CD14-positive monocyte (primary cell): ENCODE measurements at regions not wholly inside any gene's neighbourhood (a gene's known extent, or its start where the extent isn't known, plus 50 kb on each side); places are given as distances from the start of the nearest gene placed in this dataset.

Experiments used
- DNase-seq, 3 donors: peaks; one replicate each; pipeline ENCODE4 v3.0.0-alpha.2; 2011 to 2022
- H2AFZ ChIP-seq: 2 replicates; pipeline ENCODE4 v1.6.0; 2012; ENCODE audit warnings: mild to moderate bottlenecking, low read depth, low read length, inconsistent platforms; ENCODE audit not compliant: insufficient read depth, poor library complexity, severe bottlenecking
- H3K27ac ChIP-seq, 2 donors: 1 replicate in 1 of 2; 2 replicates in 1 of 2; pipeline ENCODE4 v1.5.1; 2012 to 2013; ENCODE audit warnings: low read length in 2 of 2, control low read depth in 1 of 2, inconsistent platforms in 1 of 2, low read depth in 1 of 2, mild to moderate bottlenecking in 1 of 2
- H3K27me3 ChIP-seq, 2 donors: one replicate each; pipeline versions ENCODE4 v1.6.0 to v1.6.1; 2011 to 2013; ENCODE audit warnings: low read length in 2 of 2; ENCODE audit not compliant: control insufficient read depth in 2 of 2, insufficient read depth in 2 of 2
- H3K36me3 ChIP-seq, 2 donors: replicated peaks in 1 of 2; 1 replicate in 1 of 2; 2 replicates in 1 of 2; pipeline versions ENCODE4 v1.5.1 to v1.6.1; 2012 to 2013; ENCODE audit warnings: low read length in 2 of 2, control low read depth in 1 of 2, inconsistent platforms in 1 of 2, mild to moderate bottlenecking in 1 of 2; ENCODE audit not compliant: insufficient read depth in 2 of 2, control insufficient read depth in 1 of 2
- H3K4me1 ChIP-seq, 2 donors: 1 replicate in 1 of 2; 2 replicates in 1 of 2; pipeline versions ENCODE4 v1.5.1 to v1.6.1; 2012 to 2013; ENCODE audit warnings: low read length in 2 of 2, control low read depth in 1 of 2, inconsistent platforms in 1 of 2, mild to moderate bottlenecking in 1 of 2, moderate library complexity in 1 of 2; ENCODE audit not compliant: insufficient read depth in 2 of 2, control insufficient read depth in 1 of 2
- H3K4me2 ChIP-seq: replicated peaks from 2 replicates; pipeline ENCODE3; 2012; ENCODE audit warnings: low read length, moderate library complexity, mild to moderate bottlenecking; ENCODE audit not compliant: poor library complexity, severe bottlenecking; ENCODE audit errors: extremely low read depth
- H3K4me3 ChIP-seq, 3 experiments: fragments of 200-600 bp in 1 of 3; sonication (generic) in 1 of 3; replicated peaks in 1 of 3; 1 replicate in 2 of 3; 2 replicates in 1 of 3; pipeline ENCODE4 v1.5.1; 2011 to 2013; ENCODE audit warnings: low read length in 3 of 3, mild to moderate bottlenecking in 3 of 3, control low read depth in 2 of 3, low read depth in 2 of 3, inconsistent platforms in 1 of 3, moderate library complexity in 1 of 3
- H3K79me2 ChIP-seq: 2 replicates; pipeline ENCODE4 v1.6.0; 2012; ENCODE audit warnings: mild to moderate bottlenecking, control low read depth, inconsistent platforms, low read length, moderate library complexity; ENCODE audit not compliant: insufficient read depth
- H3K9ac ChIP-seq: 2 replicates; pipeline ENCODE4 v1.6.0; 2017; ENCODE audit warnings: low read length, mild to moderate bottlenecking; ENCODE audit not compliant: insufficient read depth, poor library complexity, severe bottlenecking
- H3K9me3 ChIP-seq, 2 donors: replicated peaks in 1 of 2; 1 replicate in 1 of 2; 2 replicates in 1 of 2; pipeline versions ENCODE4 v1.5.1 to v1.6.1; 2012 to 2013; ENCODE audit warnings: low read length in 2 of 2, control low read depth in 1 of 2; ENCODE audit not compliant: control insufficient read depth in 1 of 2, insufficient read depth in 1 of 2
- H4K20me1 ChIP-seq: 2 replicates; pipeline ENCODE4 v1.6.0; 2012; ENCODE audit warnings: mild to moderate bottlenecking, low read length, control low read depth, moderate library complexity; ENCODE audit not compliant: insufficient read depth
- H3K27ac Mint-ChIP-seq, 7 donors: one replicate each; pipeline ENCODE4 v1.8.0; 2020; ENCODE audit warnings: mild to moderate bottlenecking in 7 of 7, mixed read lengths in 7 of 7, moderate library complexity in 6 of 7, inconsistent platforms in 2 of 7
- H3K27me3 Mint-ChIP-seq, 3 donors: one replicate each; pipeline ENCODE4 v1.8.0; 2021 to 2022; ENCODE audit warnings: low read depth in 3 of 3, mild to moderate bottlenecking in 3 of 3, mixed read lengths in 3 of 3, moderate library complexity in 3 of 3, inconsistent platforms in 1 of 3
- H3K36me3 Mint-ChIP-seq, 2 donors: one replicate each; pipeline ENCODE4 v1.8.0; 2020; ENCODE audit warnings: mixed read lengths in 2 of 2, inconsistent platforms in 1 of 2, mild to moderate bottlenecking in 1 of 2
- H3K4me1 Mint-ChIP-seq: one replicate; pipeline ENCODE4 v1.8.0; 2020; ENCODE audit warnings: mild to moderate bottlenecking, mixed read lengths
- H3K4me3 Mint-ChIP-seq, 2 donors: one replicate each; pipeline ENCODE4 v1.8.0; 2020; ENCODE audit warnings: mild to moderate bottlenecking in 2 of 2, mixed read lengths in 2 of 2, moderate library complexity in 1 of 2
- H3K9me3 Mint-ChIP-seq, 7 donors: one replicate each; pipeline ENCODE4 v1.8.0; 2020 to 2022; ENCODE audit warnings: mixed read lengths in 7 of 7, mild to moderate bottlenecking in 6 of 7, moderate library complexity in 6 of 7, inconsistent platforms in 2 of 7
- WGBS: methylation state at CpG from one replicate; pipeline ENCODE4 v1.1.5; 2013; ENCODE audit warnings: missing lambda C conversion rate; ENCODE audit not compliant: insufficient coverage; 5-methylcytosine and 5-hydroxymethylcytosine counted together
- intact Hi-C, 2 donors: fragments of 100-400 bp; cut with micrococcal nuclease; formaldehyde crosslinking; loops; one replicate each; pipeline versions ENCODE4 v1.15.0 to v1.15.1; 2023
- TF ChIP-seq, protein P1 (sequence below): fragments of 200-600 bp; IDR thresholded peaks from one replicate; pipeline ENCODE4 v1.8.0; 2022; ENCODE audit warnings: antibody characterized with exemption, mild to moderate bottlenecking

DNA sequence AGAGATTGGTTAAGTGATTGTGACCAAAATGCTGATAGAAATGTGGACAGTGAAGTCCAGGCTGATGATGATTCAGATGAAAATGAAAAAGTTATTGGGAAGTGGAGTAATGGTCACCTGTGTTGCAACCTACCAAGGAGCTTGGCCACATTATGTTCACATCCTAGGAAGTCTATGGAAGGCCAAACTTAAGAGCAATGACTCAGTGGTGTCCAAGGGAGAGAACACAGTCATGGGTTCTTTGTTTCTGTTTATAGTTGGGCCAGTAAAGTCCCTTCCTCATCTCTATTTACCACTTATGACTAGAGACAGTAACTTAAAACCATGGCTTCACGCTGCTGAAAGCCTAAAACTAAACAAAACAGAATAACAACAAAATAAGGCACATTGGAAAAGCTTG is 555.3 kb upstream of the DAB2 start:
- TF ChIP-seq, protein P1, sequence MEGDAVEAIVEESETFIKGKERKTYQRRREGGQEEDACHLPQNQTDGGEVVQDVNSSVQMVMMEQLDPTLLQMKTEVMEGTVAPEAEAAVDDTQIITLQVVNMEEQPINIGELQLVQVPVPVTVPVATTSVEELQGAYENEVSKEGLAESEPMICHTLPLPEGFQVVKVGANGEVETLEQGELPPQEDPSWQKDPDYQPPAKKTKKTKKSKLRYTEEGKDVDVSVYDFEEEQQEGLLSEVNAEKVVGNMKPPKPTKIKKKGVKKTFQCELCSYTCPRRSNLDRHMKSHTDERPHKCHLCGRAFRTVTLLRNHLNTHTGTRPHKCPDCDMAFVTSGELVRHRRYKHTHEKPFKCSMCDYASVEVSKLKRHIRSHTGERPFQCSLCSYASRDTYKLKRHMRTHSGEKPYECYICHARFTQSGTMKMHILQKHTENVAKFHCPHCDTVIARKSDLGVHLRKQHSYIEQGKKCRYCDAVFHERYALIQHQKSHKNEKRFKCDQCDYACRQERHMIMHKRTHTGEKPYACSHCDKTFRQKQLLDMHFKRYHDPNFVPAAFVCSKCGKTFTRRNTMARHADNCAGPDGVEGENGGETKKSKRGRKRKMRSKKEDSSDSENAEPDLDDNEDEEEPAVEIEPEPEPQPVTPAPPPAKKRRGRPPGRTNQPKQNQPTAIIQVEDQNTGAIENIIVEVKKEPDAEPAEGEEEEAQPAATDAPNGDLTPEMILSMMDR: no peak
- H3K9ac ChIP-seq: no peak overlapping the region
- Mint-ChIP-seq H3K4me3 (no peak overlapping the region), H3K9me3 (peaks cover 0 to 3% (median 0%) of the 10 kb centered on the region in 7 donors), H3K4me1 (no peaks in the 10 kb centered on the region), H3K36me3 (no peaks in the 10 kb centered on the region), H3K27ac (no peak overlapping the region), H3K27me3 (no peaks in the 10 kb centered on the region)
- H3K9me3 ChIP-seq: no peaks in the 10 kb centered on the region
- no peak overlapping the region for H3K4me2 ChIP-seq
- no peak for DNase-seq
- intact Hi-C loops: no loop called here
- no peak overlapping the region for H3K27ac ChIP-seq
- no peak overlapping the region for H3K4me3 ChIP-seq
- no CpG with 5 or more reads among the region's 1 CpG for WGBS
- no peaks in the 10 kb centered on the region for H3K27me3 ChIP-seq
- no peaks in the 10 kb centered on the region for H4K20me1 ChIP-seq
- H3K4me1 ChIP-seq: no peaks in the 10 kb centered on the region
- H2AFZ ChIP-seq: no peak overlapping the region
- no peaks in the 10 kb centered on the region for H3K36me3 ChIP-seq
- H3K79me2 ChIP-seq: no peaks in the 10 kb centered on the region

DNA sequence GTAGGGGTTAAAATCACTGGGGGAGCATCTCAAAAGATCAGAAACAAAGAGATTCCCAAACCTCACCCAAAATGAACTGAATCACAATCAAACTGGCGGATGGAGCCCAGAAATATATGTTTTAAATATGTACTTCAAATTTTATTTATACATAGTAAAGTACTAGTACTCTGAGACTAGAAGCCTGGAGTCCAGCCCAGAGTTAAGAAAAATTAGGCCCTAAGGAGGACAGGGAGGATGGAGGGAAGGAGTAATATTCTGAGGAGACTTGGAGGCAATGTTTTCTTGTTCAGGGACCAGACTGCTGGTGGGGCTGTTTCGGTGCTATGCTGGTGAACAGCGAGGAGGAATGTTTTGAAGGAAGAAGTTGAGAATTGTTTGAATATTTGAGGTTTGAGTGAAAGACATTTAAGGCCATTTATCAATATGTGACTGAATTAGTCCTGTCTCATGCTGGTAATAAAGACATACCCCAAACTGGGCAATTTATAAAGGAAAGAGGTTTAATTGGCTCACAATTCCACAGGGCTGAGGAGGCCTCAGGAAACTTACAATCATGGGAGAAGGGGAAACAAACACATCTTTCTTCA is 552.4 kb upstream of the DAB2 start:
- H3K27me3 Mint-ChIP-seq: no peaks in the 10 kb centered on the region
- no peak for DNase-seq
- H3K27ac ChIP-seq: no peak overlapping the region
- H3K4me3 ChIP-seq: no peak overlapping the region
- H3K4me2 ChIP-seq: no peak overlapping the region
- no peaks in the 10 kb centered on the region for H3K9me3 ChIP-seq
- no peak overlapping the region for H3K27ac Mint-ChIP-seq
- 71% methylated on average over 2 of the region's 3 CpGs for WGBS
- no peaks in the 10 kb centered on the region for H4K20me1 ChIP-seq
- no peak overlapping the region for H3K9ac ChIP-seq
- TF ChIP-seq, protein P1: no peak
- H3K79me2 ChIP-seq: no peaks in the 10 kb centered on the region
- no peaks in the 10 kb centered on the region for H3K4me1 ChIP-seq
- H3K4me3 Mint-ChIP-seq: no peak overlapping the region
- no peaks in the 10 kb centered on the region for H3K36me3 ChIP-seq
- H3K27me3 ChIP-seq: no peaks in the 10 kb centered on the region
- intact Hi-C loops: no loop called here
- peaks cover 0 to 8% (median 3%) of the 10 kb centered on the region in 7 donors for H3K9me3 Mint-ChIP-seq
- H2AFZ ChIP-seq: no peak overlapping the region
- no peaks in the 10 kb centered on the region for H3K4me1 Mint-ChIP-seq
- no peaks in the 10 kb centered on the region for H3K36me3 Mint-ChIP-seq
